ENCODE measurements at regions not wholly inside any gene's neighbourhood (a gene's known extent, or its start where the extent isn't known, plus 50 kb on each side); places are given as distances from the start of the nearest gene placed in this dataset.

DNA sequence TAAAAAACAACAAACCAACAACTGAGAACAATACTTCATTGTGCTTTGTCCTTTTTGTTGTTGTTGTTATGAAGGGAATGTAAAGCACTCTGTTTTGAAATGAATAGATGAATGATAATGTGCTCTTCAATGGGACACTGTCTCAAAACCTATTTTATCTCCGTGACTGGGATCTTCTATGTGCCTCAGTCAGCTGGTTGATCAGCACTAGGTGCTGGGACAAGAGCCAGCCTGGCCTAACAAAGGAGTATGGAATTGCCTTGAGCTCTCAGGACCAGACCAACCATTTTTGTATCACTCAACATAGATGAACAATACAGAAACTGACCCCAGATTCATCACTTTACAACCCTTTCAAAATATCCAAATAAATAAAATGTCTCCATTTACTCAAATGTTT, 440.2 kb downstream of the KCNJ2 start:
- TF ChIP-seq POLR2A (IDR thresholded peaks at IDR 0.05; ENCODE audit: low read depth), result no peak
- TF ChIP-seq, protein P1, sequence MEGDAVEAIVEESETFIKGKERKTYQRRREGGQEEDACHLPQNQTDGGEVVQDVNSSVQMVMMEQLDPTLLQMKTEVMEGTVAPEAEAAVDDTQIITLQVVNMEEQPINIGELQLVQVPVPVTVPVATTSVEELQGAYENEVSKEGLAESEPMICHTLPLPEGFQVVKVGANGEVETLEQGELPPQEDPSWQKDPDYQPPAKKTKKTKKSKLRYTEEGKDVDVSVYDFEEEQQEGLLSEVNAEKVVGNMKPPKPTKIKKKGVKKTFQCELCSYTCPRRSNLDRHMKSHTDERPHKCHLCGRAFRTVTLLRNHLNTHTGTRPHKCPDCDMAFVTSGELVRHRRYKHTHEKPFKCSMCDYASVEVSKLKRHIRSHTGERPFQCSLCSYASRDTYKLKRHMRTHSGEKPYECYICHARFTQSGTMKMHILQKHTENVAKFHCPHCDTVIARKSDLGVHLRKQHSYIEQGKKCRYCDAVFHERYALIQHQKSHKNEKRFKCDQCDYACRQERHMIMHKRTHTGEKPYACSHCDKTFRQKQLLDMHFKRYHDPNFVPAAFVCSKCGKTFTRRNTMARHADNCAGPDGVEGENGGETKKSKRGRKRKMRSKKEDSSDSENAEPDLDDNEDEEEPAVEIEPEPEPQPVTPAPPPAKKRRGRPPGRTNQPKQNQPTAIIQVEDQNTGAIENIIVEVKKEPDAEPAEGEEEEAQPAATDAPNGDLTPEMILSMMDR (IDR thresholded peaks at IDR 0.05), result no peak
